ENCODE measurements at regions not wholly inside any gene's neighbourhood (a gene's known extent, or its start where the extent isn't known, plus 50 kb on each side); places are given as distances from the start of the nearest gene placed in this dataset.

- TF ChIP-seq EZH2 (IDR thresholded peaks at IDR 0.05; ENCODE audit: insufficient read depth, poor library complexity, severe bottlenecking) (no peak), EZH2phosphoT487 (IDR thresholded peaks at IDR 0.05; ENCODE audit: insufficient read depth, low read depth) (no peak)
Observed at GRCh38 chr2:81195774-81196382, 891.3 kb upstream of the LRRTM1 start.

All from GM23248 (cell line).